ENCODE measurements at regions not wholly inside any gene's neighbourhood (a gene's known extent, or its start where the extent isn't known, plus 50 kb on each side); places are given as distances from the start of the nearest gene placed in this dataset.

GRCh38 chr7:119703895-119704294 is 569.1 kb upstream of the KCND2 start:
- TF ChIP-seq USF2 (IDR thresholded peaks at IDR 0.05; ENCODE audit: low read depth, low read length) = no peak
- TF ChIP-seq CTCF (conservative IDR thresholded peaks at IDR 0.05; ENCODE audit: low read depth, low read length) = no peak
- TF ChIP-seq POLR2A (IDR thresholded peaks at IDR 0.05; ENCODE audit: low read depth, low read length) = no peak
- TF ChIP-seq NFE2L2 (IDR thresholded peaks at IDR 0.05; ENCODE audit: low read depth, low read length) = no peak
- no peak for TF ChIP-seq RAD21 (IDR thresholded peaks at IDR 0.05; ENCODE audit: low read length)

Data from IMR-90 (cell line).